Lower leg skin (tissue), 3 donors: ENCODE measurements at regions not wholly inside any gene's neighbourhood (a gene's known extent, or its start where the extent isn't known, plus 50 kb on each side); places are given as distances from the start of the nearest gene placed in this dataset.

Source experiments
- POLR2A ChIP-seq, 2 donors: fragments of 450-650 bp; IDR thresholded peaks; one replicate each; pipeline ENCODE4 v1.6.1; 2016 to 2017; ENCODE audit warnings: antibody characterized with exemption in 2 of 2, mild to moderate bottlenecking in 1 of 2, moderate library complexity in 1 of 2
- TF ChIP-seq, protein P1 (sequence below), 3 donors: fragments of 450-650 bp; IDR thresholded peaks; one replicate each; pipeline ENCODE4 v1.5.1; 2016; ENCODE audit warnings: antibody characterized with exemption in 3 of 3, mild to moderate bottlenecking in 3 of 3, moderate library complexity in 2 of 3

DNA sequence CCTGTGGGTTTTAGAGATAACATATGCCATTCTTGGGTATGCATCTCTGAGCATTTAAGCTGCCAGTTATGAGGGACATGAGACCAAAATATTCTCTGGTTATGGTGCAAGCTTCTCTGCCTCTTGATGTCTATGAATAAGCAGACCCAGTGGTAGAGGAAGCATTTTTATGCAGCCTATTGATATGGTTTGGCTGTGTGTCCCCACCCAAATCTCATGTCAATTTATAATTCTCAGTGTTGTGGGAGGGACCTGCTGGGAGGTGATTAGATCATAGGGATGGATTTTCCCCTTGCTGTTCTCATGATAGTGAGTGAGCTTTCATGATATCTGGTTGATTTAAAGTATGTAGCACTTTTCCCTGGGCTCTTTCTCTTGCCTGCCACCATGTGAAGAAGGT lies 187.2 kb downstream of the ARHGAP12 start:
- no peak for TF ChIP-seq POLR2A (IDR thresholded peaks at IDR 0.05)
- TF ChIP-seq, protein P1, sequence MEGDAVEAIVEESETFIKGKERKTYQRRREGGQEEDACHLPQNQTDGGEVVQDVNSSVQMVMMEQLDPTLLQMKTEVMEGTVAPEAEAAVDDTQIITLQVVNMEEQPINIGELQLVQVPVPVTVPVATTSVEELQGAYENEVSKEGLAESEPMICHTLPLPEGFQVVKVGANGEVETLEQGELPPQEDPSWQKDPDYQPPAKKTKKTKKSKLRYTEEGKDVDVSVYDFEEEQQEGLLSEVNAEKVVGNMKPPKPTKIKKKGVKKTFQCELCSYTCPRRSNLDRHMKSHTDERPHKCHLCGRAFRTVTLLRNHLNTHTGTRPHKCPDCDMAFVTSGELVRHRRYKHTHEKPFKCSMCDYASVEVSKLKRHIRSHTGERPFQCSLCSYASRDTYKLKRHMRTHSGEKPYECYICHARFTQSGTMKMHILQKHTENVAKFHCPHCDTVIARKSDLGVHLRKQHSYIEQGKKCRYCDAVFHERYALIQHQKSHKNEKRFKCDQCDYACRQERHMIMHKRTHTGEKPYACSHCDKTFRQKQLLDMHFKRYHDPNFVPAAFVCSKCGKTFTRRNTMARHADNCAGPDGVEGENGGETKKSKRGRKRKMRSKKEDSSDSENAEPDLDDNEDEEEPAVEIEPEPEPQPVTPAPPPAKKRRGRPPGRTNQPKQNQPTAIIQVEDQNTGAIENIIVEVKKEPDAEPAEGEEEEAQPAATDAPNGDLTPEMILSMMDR (IDR thresholded peaks at IDR 0.05) = no peak
